ENCODE measurements at regions not wholly inside any gene's neighbourhood (a gene's known extent, or its start where the extent isn't known, plus 50 kb on each side); places are given as distances from the start of the nearest gene placed in this dataset.

DNA sequence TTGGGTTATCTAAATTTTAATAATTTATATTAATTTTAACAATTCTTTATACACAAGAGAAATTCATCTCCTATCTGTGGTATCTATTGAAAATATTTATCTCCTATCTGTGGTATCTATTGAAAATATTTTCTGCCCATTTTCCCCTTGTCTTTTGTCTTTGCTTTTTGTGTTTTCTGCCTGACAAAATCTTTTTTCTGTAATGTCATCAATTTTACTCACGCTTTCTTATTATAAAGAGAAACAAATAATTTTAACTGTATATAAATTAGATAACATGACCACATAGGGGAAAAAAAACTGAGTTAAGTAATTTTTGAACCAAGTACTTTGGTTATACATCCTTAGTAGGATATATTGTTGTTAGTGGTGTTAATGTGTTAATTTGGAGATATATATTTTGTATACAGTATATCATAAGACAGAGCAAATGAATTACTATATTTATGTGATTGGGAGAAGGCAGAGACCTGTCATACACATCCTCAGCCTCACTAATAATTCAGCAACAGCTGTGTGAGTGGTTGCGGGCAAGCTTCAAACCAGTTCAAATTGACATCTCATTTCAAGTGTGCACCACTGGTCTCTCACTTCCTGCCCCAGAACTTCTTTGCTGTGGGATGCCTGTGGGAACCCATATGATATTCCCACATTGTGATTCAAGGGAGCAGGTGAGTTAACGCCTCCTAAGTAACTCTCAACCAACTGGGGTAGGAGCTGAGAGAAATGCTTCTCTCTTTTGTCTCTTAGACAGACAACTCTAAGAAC is 292.4 kb downstream of the SP3 start:
- DNase-seq, result no peak

DNA sequence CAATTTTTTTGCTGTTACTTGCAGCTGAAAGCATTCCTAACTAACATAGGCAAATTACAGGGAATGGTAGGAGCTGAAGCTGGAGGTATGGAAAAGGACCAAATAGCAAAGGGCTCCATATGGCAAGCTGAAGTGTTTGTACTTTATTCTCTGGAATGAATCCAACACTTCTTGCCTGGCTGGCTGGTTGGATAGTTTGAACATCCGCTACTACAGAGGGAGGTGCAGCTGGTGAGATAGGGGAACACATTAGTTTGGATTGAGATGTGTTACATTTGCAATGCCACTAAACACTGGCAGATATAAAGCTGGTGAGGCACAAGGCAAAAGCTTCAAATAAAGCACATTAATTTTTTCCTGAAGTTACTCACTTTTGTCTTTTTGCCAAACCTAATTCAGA is 291.5 kb downstream of the SP3 start:
- DNase-seq, result no peak

DNA sequence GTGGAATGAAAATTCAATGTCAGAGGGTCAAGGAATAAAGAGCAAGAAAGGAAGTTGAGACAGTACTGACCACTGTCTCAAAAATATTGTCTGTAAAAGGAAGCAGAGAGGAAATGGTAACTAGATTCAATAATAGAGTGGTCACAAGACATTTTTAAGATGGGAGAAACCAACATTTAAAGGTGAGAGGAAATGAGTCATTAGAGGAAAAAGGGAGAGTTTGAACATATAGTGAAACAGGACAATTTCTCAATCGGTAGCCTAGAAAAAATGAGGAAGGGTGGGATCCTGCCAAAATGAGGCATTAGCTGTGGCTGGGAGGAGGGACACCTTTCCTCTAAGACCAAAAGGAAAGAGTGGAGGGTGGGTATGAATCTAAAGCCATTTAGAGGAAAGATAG is 288.5 kb downstream of the SP3 start:
- DNase-seq, result no peak

DNA sequence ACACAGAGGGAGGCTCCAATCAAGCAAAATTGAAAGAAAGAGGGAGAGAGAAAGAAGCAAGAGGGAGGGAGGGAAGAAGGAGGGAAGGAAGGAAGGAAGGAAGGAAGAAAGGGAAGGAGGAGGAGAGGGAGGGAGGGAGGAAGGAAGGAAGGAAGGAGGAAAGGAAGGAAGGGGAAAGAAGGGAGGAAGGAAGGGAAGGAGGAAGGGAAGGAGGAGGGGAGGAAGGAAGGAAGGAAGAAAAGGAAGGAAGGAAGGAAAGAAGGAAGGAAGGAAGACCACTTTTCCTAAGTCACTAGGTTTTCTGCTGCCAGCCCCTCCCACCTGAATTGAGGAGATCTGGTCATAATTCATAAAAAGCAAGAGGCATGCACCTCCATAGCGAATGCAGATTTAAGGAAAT is 287.0 kb downstream of the SP3 start:
- no peak for DNase-seq

DNA sequence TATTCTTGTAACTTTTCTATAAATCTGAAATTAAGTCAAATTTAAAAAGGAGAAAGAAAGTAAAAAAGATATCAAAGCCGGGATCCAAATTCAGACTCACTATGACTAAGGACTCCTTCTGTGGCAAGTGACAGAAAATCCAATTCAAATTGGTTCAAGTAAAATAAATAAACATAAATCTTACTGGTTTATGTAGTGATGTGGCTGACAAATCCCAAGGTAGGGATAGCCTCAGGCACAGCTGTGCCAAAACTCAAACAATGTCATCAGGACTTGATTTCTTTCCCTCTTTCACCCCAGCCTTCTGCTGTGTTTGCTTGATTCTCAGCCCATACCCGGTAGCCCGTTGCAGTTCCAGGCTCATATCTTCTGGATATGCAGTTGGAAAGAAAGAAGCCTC is 284.6 kb downstream of the SP3 start:
- no peak for DNase-seq

DNA sequence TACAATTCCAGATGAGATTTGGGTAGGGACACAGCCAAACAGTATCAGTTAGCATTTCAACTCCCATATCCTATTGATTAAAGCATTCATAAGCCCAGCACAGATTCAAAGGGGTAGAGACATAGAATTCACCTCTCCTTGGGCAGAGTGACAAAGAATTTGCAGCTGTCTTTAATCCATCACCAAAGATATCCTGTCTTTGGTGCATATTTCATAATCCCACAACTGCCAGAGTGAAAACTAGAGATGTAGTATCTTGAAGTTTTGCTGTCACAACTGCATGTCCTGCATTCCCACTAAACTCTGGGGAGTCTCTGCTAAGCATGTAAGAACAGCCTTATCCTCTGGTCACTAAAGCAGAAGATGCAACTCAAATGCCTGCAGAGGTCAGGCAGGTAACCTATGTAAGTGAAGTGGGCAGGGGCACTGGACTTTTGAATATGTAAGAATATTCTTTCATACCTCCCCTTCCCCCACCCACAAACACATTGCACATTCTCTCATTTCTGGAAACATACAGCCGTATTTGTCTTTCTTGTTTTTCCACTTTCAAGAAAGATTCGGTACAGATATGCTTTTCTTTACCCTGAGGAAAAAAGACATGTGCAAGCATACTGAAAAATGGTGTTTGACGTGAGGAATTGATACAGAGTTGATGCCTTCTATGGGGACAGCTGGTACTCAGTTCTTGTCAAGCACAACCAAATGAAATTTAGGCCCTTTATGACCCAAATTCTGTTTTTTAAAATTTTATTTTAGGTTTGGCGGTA is 283.1 kb downstream of the SP3 start:
- DNase-seq, result no peak

DNA sequence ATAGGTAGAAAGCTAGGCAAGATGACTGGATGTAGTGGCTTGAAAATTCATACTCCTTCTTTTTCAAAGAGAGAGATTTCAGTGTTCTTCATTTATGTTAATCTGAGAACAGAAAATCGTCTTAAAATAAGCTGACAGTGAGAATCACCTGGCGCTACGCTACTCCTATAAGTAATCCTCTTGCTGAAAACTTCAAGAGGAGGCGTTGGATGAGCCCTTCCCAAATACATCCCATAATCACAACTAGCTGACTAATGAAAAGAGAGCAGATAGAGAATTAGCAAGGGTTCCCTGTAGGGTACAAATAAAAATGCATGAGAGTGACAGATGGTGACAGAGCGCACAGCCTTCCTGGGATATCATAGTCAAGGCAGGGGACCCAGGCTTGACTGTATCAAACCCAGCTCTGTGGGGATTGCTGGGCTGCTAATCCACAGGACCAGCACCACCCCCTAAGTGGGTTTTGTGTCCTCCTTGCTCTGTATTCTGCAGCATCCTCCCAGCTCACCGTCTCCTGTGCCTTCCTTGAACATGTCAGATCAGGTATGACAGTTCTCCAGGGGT is 280.2 kb downstream of the SP3 start:
- no peak for DNase-seq

DNA sequence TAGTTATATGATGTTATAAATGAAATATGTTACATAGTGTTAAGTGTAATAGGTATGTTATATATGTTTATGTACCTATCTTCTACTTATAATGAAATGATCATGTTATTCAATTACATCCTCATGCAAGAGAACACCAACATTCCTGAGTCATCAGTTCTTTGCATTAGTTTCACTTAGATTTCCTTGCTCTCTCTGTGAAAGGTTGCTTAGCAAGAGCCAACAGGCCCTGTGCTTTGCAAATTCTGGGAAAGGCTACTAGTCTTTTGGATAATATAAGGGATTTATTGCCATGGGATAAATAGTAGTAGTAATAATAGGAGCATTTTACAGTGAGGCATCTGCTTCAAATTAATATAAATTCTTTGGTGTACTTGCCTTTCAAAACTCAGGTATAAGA is 274.8 kb downstream of the SP3 start:
- DNase-seq, result no peak

DNA sequence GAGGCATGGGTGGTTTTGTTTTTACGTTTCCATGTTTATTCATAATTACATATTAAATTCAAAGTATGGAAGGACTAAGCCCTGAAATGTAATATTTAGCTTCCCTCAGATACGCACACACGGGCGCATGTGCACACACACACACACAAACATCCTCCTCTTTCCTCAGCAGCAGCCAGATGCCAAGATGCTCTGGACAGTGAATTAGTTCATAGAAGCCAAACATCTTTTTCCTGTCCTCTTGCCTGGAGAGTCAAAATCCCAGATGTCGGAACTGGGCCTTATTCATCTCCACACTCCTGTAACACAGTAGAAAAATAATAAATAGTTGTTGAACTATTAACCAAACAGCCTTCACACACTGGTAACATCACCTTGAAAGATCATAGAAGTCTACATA is 273.1 kb downstream of the SP3 start:
- DNase-seq, result no peak

DNA sequence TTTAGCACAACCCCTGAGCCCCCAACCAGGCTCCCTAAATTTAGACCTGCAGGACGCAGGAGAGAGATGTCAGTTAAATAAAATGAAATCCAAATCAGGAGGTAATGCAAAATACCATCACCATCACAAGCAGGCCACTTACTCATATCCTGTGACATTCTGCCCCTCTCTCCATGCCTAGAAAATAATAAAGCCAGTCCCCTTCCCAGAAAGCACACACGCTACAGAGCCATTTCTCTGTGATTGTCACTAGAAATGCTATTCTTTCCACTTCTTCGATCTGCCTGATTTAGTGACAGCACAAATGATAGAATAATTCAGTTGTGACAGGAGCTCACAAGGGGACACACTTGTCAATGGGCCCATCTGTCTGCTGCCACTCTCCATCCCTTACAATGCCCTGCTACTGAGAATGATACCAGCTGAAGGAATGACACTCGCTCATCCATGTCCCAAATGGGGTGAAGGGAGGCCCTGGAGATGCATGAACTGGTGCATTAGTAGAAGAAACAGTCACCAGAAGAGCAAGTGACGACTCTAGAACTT is 272.1 kb downstream of the SP3 start:
- DNase-seq, result no peak

DNA sequence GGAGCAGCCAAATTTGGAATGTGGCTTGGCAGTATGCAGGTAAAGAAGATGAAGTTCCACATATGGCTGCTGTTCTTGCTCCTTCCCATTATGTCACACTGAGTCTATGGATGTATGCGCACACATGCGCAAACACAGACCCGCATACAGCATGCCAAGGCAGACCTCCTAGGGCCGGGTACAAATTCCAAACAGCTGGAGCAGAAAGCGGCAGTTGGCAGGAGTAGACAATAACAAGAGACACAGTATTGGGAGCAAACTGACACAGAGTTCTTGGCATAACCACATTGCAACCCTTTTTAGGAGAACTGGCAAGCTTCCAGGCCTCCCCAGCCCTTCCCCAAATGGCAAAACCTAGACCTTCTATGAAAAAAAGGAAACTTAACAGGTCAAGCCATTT is 268.9 kb downstream of the SP3 start:
- peak in 2 of 14 donors; percentile 2 to 6 for DNase-seq

DNA sequence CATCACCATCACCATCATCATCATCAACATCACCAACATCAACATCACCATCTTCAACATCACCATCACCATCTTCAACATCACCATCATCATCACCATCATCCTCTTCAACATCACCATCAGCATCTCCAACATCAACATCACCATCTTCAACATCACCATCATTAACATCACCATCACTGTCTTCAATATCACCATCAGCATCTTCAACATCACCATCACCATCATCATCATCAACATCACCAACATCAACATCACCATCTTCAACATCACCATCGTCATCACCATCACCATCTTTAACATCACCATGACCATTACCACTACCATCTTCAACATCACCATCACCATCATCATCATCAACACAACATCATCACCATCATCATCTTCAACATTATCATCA is 267.2 kb downstream of the SP3 start:
- no peak for DNase-seq

DNA sequence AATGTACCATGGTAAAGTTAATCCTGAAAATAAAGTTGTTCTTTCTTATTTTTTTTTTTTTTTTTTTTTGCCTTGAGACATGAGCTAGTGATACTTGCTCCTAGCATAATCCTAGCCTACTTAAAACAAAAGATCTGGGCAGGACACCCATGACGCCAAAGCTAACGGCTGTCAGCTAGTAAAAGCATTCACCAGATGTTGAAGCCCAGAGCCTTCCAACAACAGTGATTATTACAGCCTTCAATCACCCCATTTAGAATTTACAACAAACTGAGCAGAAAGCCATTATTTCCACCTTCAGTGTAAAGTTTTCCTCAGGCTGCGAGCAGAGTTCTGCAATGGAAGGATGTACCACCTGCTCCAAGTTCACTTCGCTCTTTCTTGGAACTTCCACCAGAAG is 259.5 kb downstream of the SP3 start:
- no peak for DNase-seq

DNA sequence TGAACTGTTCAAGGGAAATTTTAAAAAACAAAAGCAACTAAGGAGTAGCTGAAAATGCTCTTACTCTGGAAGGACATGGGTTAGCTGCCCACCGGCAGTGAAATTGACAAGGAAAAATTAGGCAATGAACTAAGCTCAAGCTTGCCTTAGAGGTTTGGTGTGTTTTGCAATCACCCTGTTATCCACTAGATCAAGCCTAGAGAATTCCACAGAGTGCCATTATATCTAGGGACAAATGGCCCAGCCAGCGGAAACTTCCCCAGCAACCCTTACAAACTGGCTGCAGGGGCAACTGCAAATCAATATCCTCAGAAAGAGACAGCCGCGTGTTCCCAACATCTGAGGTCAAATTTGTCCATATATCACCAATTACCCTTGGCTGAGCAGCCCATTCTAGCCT is 258.2 kb downstream of the SP3 start:
- DNase-seq, result no peak

DNA sequence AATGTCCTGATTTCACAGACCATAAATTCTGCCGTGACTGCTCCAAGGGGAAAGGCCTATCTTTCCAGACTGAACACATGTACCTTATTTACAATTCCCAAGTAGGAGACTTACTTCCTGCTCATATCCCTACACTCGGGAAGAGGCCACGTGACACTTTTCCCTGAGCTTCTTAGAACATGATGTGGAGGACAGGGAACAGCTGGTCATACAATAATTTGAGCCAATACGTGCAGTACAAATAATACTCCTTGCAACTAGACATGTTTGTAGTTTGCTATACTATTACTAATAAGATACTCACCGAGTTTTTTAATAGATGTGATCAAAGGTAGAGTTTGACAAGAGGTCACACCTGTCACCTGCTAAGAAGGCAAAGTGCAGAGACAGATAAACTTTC is 256.4 kb downstream of the SP3 start:
- no peak for DNase-seq

DNA sequence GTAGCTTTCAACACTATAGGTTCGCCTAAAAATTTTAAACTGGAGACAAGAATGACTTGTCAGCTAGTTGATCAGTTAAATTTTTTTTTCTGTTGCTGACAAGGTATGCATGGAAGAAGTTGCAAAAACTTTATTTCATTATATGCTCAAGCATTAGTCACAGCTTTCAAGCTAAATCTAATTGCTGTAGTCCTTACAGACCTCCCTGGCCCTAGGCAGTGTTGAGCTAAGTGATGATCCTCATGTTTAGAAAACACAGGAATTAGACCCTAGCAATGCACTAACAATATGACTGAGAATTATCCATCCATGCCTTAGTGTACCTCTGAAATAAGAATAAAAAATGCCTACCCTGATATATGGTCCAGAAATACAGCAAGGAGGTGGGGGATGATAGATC is 253.4 kb downstream of the SP3 start:
- no peak for DNase-seq

DNA sequence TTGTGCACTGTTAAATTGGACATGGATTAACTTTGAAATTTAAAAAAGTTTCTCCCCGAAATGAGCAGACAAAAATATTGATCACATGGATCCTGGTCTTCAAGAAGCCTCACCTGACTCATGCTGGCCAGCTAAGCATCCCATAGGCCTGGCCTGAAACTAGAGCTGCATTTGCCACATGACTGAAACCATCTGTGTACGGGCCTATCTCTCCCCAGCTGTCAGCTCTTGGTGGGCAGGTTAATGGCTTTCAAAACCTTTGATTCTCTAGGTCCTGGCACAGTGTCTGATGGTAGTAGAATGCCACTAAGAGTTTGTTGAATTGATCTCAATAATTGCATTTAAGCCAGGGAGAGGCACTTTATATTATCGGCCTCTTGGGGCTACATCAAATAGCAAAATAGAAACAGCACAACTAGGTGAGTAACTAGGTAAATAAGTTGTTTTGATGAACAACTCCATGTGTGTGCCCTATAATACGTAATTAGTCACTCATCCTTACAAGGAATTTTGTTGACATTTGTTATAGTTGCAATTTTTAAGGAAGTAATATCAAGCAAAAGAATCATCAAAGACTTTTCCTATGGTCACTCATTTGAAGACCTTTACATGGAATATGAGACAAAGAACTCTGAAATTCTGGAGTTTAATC is 251.1 kb downstream of the SP3 start:
- no peak for DNase-seq

DNA sequence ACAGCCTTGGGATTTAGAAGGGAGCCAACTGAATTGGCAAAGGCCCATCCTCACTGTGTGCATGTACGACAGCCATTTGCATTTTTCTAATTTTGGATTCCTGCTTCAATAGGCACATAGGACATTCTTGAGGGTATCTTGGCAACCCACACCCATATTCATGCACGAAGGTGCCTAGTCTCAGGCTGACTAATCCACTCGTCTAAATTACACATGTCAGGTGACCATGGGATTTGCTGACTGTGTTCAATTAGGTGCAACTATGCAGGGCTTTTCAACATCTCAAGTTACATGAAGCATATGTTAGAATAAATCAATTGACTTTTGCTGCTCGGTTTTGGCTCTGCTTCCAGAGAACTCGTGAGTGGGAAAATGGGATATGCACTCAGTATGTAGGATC is 249.7 kb downstream of the SP3 start:
- DNase-seq, result no peak

DNA sequence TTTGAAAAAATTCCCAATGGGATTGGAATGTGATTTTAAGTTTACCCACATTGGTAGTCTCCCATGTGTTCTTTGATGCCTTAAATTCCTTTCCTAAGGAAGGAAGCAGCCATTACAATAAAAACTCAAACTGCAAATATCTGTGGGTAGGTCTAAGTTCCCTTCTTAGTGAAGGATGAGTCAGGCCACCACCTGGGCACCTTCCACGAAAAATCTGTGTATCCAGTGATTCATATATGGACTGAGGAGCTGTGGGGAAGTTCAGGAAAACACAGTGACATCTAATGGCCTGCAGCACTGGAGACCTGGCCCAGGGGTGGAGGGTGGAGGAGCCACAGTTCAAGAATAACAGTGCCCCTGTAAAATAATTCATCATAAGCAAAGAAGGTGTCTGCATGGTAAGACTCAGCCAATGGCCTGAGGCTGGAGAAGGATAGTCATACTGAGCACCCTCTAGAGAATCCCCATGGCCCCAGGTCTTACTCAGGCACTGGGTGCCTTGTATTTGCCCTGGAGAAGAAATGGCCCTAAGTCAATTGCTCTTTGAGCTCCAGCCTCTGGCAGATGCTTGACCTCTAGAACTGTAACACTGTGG is 248.6 kb downstream of the SP3 start:
- no peak for DNase-seq

DNA sequence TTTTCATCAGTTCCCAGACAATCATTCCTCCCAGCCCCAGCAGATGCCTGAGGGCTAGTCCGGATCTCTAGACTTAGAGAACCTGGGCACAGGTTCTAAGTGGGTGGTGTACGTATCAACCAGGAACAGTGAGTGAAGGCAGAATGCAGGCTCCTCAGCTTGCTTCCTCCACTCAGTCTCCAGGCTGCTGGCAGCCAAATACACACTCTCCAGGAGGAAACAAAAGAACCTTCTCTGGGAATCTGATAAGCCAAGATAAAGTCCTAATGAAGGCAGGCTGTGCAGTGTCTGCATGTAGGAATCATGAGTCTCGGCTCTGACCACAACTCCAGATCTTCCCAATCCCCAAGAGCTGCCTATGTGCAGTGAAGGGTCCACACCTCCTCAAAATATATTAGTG is 245.7 kb downstream of the SP3 start:
- no peak for DNase-seq

DNA sequence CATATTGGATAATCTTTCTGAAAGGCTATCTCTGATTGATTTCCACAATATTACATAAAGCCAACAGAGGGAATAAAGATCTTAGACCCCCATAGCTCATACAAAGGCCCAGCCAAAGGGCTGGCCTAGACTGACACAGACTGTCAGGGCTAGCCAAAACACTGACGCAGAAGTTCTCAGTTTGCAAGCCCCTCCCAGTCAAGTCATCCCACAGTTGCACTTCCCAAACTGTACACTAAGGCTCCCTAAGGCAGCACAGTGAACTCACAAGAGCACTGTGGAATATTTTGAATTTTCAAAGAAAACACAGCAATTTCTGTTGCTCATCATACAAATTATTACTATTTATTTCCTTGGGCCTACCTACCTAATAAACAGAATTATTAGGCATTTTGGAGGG is 244.9 kb downstream of the SP3 start:
- no peak for DNase-seq

DNA sequence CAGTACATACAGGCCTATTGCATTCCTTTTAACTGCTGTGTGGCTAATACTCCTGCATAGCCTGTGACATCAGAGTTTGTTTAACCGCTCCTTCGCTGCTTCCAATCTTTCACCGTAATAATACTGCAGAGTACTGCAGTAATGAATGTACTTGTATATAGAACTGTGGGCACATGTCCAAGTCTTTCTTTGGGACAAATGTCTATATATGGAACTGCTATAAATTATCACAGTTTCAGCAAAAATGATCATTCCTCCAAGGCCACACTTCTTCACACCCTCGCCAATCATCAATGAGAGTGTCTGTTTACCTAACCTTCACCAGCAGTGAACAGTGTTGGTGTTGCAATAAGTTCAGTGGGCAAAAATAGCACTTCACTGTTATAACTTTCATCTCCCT is 230.4 kb downstream of the SP3 start:
- no peak for DNase-seq

Data from C1 segment of cervical spinal cord (tissue), 14 donors.